ENCODE measurements at regions not wholly inside any gene's neighbourhood (a gene's known extent, or its start where the extent isn't known, plus 50 kb on each side); places are given as distances from the start of the nearest gene placed in this dataset.

DNA sequence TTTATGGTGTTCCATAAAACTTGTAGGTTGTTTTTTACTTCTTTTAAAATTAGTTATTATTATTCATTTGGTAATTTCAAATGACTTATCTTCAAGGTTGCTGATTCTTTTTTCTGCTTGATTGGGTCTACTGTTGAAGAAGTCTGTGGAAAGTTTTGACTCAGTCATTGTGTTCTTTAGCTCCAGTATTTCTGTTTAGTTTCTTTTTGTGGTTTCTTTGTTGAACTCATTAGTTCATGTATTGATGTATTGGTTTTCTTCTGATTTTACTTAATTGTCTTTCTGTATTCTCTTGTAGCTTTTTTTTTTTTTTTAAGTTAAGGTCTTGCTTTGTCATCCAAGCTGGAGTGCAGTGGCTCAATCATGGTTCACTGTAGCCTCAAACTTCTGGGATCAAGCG lies 345.4 kb upstream of the MEF2C start:
- no peak for TF ChIP-seq POLR2AphosphoS5 (IDR thresholded peaks at IDR 0.05; ENCODE audit: insufficient read depth in 1 of 2, low read depth in 1 of 2)
- TF ChIP-seq, protein P1, sequence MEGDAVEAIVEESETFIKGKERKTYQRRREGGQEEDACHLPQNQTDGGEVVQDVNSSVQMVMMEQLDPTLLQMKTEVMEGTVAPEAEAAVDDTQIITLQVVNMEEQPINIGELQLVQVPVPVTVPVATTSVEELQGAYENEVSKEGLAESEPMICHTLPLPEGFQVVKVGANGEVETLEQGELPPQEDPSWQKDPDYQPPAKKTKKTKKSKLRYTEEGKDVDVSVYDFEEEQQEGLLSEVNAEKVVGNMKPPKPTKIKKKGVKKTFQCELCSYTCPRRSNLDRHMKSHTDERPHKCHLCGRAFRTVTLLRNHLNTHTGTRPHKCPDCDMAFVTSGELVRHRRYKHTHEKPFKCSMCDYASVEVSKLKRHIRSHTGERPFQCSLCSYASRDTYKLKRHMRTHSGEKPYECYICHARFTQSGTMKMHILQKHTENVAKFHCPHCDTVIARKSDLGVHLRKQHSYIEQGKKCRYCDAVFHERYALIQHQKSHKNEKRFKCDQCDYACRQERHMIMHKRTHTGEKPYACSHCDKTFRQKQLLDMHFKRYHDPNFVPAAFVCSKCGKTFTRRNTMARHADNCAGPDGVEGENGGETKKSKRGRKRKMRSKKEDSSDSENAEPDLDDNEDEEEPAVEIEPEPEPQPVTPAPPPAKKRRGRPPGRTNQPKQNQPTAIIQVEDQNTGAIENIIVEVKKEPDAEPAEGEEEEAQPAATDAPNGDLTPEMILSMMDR (IDR thresholded peaks at IDR 0.05), result no peak
